T-helper 2 cell treated with Interferon-gamma antibody and Interleukin-4, amounts not matched to agents 5 μg/mL and 100 μg/mL, for 36 hours (primary cell): ENCODE measurements at regions not wholly inside any gene's neighbourhood (a gene's known extent, or its start where the extent isn't known, plus 50 kb on each side); places are given as distances from the start of the nearest gene placed in this dataset.
"Not testable (repeated sequence)": the region's sequence is repeated elsewhere in the genome, so short reads cannot be mapped to it uniquely, and the experiment has no call there.

Experiments used
- DNase-seq: peaks from one replicate; pipeline ENCODE4 v3.0.0; 2021; ENCODE audit warnings: low spot score
- H3K27ac Mint-ChIP-seq: one replicate; pipeline ENCODE4 v1.8.0; 2021; ENCODE audit warnings: mild to moderate bottlenecking, mixed read lengths
- H3K27me3 Mint-ChIP-seq: one replicate; pipeline ENCODE4 v1.8.0; 2021; ENCODE audit warnings: low read depth, mixed read lengths
- H3K36me3 Mint-ChIP-seq: one replicate; pipeline ENCODE4 v1.8.0; 2021; ENCODE audit warnings: low read depth, mixed read lengths
- H3K4me1 Mint-ChIP-seq: one replicate; pipeline ENCODE4 v1.8.0; 2021; ENCODE audit warnings: low read depth, mixed read lengths
- H3K4me3 Mint-ChIP-seq: one replicate; pipeline ENCODE4 v1.8.0; 2022; ENCODE audit warnings: mild to moderate bottlenecking, moderate library complexity, mixed read lengths
- H3K9me3 Mint-ChIP-seq: one replicate; pipeline ENCODE4 v1.8.0; 2021; ENCODE audit warnings: mixed read lengths

- H3K4me1 Mint-ChIP-seq, result peaks cover 2% of the 10 kb centered on the region
- DNase-seq, result no peak
- H3K27me3 Mint-ChIP-seq, result peaks cover 6% of the 10 kb centered on the region
- peaks cover 12% of the 10 kb centered on the region for H3K9me3 Mint-ChIP-seq
- H3K4me3 Mint-ChIP-seq, result no peak overlapping the region
- no peak overlapping the region for H3K27ac Mint-ChIP-seq
- H3K36me3 Mint-ChIP-seq, result no peaks in the 10 kb centered on the region
Observed at GRCh38 chr10:29828440-29828894, 193.7 kb upstream of the SVIL start.

- no peaks in the 10 kb centered on the region for H3K36me3 Mint-ChIP-seq
- no peak for DNase-seq
- H3K27me3 Mint-ChIP-seq, result peaks cover 7% of the 10 kb centered on the region
- peaks cover 12% of the 10 kb centered on the region for H3K9me3 Mint-ChIP-seq
- H3K27ac Mint-ChIP-seq, result no peak overlapping the region
- no peak overlapping the region for H3K4me3 Mint-ChIP-seq
- peaks cover 2% of the 10 kb centered on the region for H3K4me1 Mint-ChIP-seq
Observed at GRCh38 chr10:29827512-29827911, 192.7 kb upstream of the SVIL start.

GRCh38 chr10:29826801-29827450, 192.2 kb upstream of the SVIL start:
- no peak for DNase-seq
- peaks cover 9% of the 10 kb centered on the region for H3K9me3 Mint-ChIP-seq
- H3K36me3 Mint-ChIP-seq, result no peaks in the 10 kb centered on the region
- peaks cover 2% of the 10 kb centered on the region for H3K4me1 Mint-ChIP-seq
- H3K27me3 Mint-ChIP-seq, result peaks cover 7% of the 10 kb centered on the region
- no peak overlapping the region for H3K27ac Mint-ChIP-seq
- no peak overlapping the region for H3K4me3 Mint-ChIP-seq

DNA sequence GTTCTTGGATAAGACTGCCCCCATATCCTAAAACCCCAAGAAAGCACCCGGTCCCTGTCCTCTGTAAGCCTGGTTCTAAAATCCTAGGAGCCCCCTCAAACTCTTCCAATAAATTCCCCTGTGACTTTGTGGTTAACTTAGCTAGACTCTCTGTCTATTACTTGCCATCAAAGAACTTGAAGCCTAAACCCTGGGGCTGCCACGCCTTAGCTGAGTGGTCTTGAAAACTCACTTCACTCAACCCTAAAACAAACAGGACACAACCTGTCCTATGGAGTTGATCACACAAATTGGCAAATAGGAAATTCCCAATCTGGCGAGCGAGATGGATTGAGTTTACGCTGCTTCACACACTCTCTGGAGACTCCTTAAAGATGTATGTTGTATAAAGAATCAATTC, 191.4 kb upstream of the SVIL start:
- H3K27me3 Mint-ChIP-seq, result peaks cover 7% of the 10 kb centered on the region
- no peaks in the 10 kb centered on the region for H3K36me3 Mint-ChIP-seq
- peaks cover 2% of the 10 kb centered on the region for H3K4me1 Mint-ChIP-seq
- H3K9me3 Mint-ChIP-seq, result peaks cover 8% of the 10 kb centered on the region
- DNase-seq, result no peak
- no peak overlapping the region for H3K27ac Mint-ChIP-seq
- H3K4me3 Mint-ChIP-seq, result no peak overlapping the region

- no peak overlapping the region for H3K27ac Mint-ChIP-seq
- H3K36me3 Mint-ChIP-seq, result no peaks in the 10 kb centered on the region
- H3K4me3 Mint-ChIP-seq, result no peak overlapping the region
- H3K27me3 Mint-ChIP-seq, result peaks cover 7% of the 10 kb centered on the region
- H3K9me3 Mint-ChIP-seq, result no peaks in the 10 kb centered on the region
- no peaks in the 10 kb centered on the region for H3K4me1 Mint-ChIP-seq
- no peak for DNase-seq
Observed at GRCh38 chr10:29823553-29824080, 188.8 kb upstream of the SVIL start.

- Mint-ChIP-seq H3K27ac (no peak overlapping the region), H3K9me3 (no peaks in the 10 kb centered on the region), H3K4me3 (no peak overlapping the region), H3K36me3 (no peaks in the 10 kb centered on the region), H3K4me1 (no peaks in the 10 kb centered on the region), H3K27me3 (peaks cover 7% of the 10 kb centered on the region)
- no peak for DNase-seq
Observed at GRCh38 chr10:29820890-29821461, 186.2 kb upstream of the SVIL start.

DNA sequence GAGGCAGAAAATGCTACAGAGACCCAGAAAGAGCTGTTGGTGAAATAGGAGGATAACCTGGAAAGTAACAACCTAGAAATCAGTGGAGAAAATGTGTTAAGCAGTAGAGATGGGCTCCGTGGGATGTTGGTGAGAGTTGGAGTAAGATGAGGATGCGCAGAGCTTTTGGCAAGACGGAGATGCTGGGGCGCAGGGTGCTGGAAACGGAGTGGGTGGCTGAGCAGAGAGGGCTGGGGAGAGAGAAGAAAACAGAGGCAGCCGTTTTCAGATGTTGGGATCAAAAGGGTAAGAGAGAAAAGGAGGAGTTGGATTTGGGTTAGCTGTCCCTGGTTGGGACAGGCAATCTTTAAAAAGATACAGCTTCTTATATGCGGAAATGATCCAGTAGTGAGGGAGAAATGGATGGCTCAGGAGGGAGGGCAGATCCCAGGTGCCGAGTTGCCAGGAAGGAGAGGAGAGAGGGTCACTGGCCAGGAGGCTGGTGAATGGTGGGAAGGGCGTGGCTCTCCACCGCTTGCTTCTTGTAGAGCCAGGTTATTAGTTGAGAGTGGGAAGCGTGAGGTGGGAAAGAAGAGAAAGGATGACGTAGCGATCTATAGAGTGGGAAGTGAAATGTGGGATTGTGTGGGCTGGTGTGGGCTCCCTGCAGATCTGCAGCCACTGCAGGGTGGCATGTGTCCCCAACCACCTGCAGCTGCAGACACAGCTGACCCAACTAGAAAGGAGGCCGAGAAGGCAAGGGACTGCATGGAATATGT, 182.2 kb upstream of the SVIL start:
- Mint-ChIP-seq H3K4me1 (peaks cover 9% of the 10 kb centered on the region), H3K9me3 (no peaks in the 10 kb centered on the region), H3K36me3 (no peaks in the 10 kb centered on the region), H3K27ac (no peak overlapping the region), H3K4me3 (no peak overlapping the region), H3K27me3 (peaks cover 7% of the 10 kb centered on the region)
- no peak for DNase-seq

DNA sequence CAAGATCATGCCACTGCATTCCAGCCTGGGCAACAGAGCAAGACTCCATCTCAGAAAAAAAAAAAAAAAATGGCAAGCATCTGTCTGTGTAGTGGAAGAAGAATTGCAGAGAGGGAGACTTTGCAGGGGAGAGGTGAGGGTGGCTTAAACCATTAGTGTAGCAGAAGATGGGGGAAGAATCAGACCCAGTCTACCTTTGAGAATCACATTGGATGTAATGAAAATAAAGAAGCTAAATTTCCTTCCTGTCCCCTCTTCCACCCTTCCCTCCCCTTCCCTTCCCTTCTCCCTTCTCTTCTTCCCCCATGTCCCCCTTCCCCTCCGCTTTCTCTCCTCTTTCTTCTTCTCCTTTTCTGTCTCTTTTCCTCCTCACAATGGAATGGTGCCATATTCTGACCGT, 180.8 kb upstream of the SVIL start:
- H3K27ac Mint-ChIP-seq, result no peak overlapping the region
- no peaks in the 10 kb centered on the region for H3K36me3 Mint-ChIP-seq

GRCh38 chr10:29811751-29812427, 177.1 kb upstream of the SVIL start:
- DNase-seq, result peak; percentile 49
- Mint-ChIP-seq H3K4me1 (peaks cover 24% of the 10 kb centered on the region), H3K4me3 (peak overlapping the region; percentile 63), H3K27me3 (peaks cover 11% of the 10 kb centered on the region), H3K9me3 (peaks cover 6% of the 10 kb centered on the region), H3K36me3 (no peaks in the 10 kb centered on the region), H3K27ac (peak overlapping the region; percentile 51)

More for the DNA sequence above, 180.8 kb upstream of the SVIL start:
- Mint-ChIP-seq H3K9me3 (peaks cover 4% of the 10 kb centered on the region), H3K27me3 (peaks cover 7% of the 10 kb centered on the region), H3K4me3 (no peak overlapping the region), H3K4me1 (peaks cover 20% of the 10 kb centered on the region)
- no peak for DNase-seq

GRCh38 chr10:29810816-29811215, 176.0 kb upstream of the SVIL start:
- DNase-seq, result no peak
- Mint-ChIP-seq H3K27me3 (peaks cover 14% of the 10 kb centered on the region), H3K36me3 (no peaks in the 10 kb centered on the region), H3K4me3 (no peak overlapping the region), H3K9me3 (peaks cover 6% of the 10 kb centered on the region), H3K4me1 (peaks cover 24% of the 10 kb centered on the region), H3K27ac (no peak overlapping the region)

- H3K36me3 Mint-ChIP-seq, DNase-seq, H3K27ac Mint-ChIP-seq, H3K4me3 Mint-ChIP-seq: not testable (repeated sequence)
- H3K9me3 Mint-ChIP-seq, result peaks cover 11% of the 10 kb centered on the region
- H3K27me3 Mint-ChIP-seq, result peaks cover 12% of the 10 kb centered on the region
- H3K4me1 Mint-ChIP-seq, result peaks cover 24% of the 10 kb centered on the region
Observed at GRCh38 chr10:29810231-29810630, 175.5 kb upstream of the SVIL start.

DNA sequence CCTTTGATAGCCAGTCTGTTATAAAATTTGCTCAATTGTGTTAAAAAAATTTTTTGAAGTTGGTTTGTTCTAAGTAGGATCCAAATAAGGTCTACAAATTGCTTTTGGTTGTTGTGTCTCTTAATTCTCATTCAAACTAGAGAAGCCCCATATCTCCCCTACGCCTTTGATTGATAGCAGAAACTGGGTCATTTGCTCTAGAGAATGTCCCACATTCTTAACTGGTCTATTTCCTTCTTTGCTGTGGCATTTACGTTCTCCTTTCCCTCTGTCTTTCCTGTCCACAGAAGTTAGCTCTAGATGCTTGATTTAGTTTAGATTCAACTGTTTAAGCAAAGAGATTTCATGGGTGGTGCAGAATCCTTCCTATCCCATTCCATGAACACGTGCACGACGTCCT, 174.6 kb upstream of the SVIL start:
- peaks cover 3% of the 10 kb centered on the region for H3K36me3 Mint-ChIP-seq
- H3K27me3 Mint-ChIP-seq, result peaks cover 12% of the 10 kb centered on the region
- DNase-seq, result no peak
- peaks cover 17% of the 10 kb centered on the region for H3K9me3 Mint-ChIP-seq
- peaks cover 29% of the 10 kb centered on the region for H3K4me1 Mint-ChIP-seq
- no peak overlapping the region for H3K4me3 Mint-ChIP-seq
- H3K27ac Mint-ChIP-seq, result no peak overlapping the region

GRCh38 chr10:29807163-29807806, 172.5 kb upstream of the SVIL start:
- peaks cover 12% of the 10 kb centered on the region for H3K27me3 Mint-ChIP-seq
- peaks cover 3% of the 10 kb centered on the region for H3K36me3 Mint-ChIP-seq
- H3K9me3 Mint-ChIP-seq, result peaks cover 17% of the 10 kb centered on the region
- peaks cover 31% of the 10 kb centered on the region for H3K4me1 Mint-ChIP-seq
- no peak overlapping the region for H3K4me3 Mint-ChIP-seq
- DNase-seq, result no peak
- H3K27ac Mint-ChIP-seq, result no peak overlapping the region
